ENCODE measurements at regions not wholly inside any gene's neighbourhood (a gene's known extent, or its start where the extent isn't known, plus 50 kb on each side); places are given as distances from the start of the nearest gene placed in this dataset.

- TF ChIP-seq REST (IDR thresholded peaks at IDR 0.05; ENCODE audit: low read depth) (no peak), EGR1 (IDR thresholded peaks at IDR 0.05; ENCODE audit: low read depth) (no peak), EZH2 (IDR thresholded peaks at IDR 0.05) (no peak), RAD21 (IDR thresholded peaks at IDR 0.05; ENCODE audit: low read depth) (no peak)
Observed at GRCh38 chr16:86229283-86229682, 281.0 kb upstream of the FOXF1 start (continued).

- Histone ChIP-seq H3K9ac (ENCODE audit: low read length) (no peak overlapping the region), H2AFZ (ENCODE audit: low read depth, low read length, poor library complexity, severe bottlenecking) (no peak overlapping the region), H3K79me2 (ENCODE audit: insufficient read depth, low read length) (no peaks in the 10 kb centered on the region), H3K4me3 (replicated peaks in 1 of 2; ENCODE audit: low read depth in 1 of 2, low read length in 2 of 2) (no peak overlapping the region), H3K36me3 (ENCODE audit: control insufficient read depth in 1 of 2, insufficient read depth in 2 of 2, low read length in 2 of 2) (no peaks in the 10 kb centered on the region), H3K9me3 (ENCODE audit: control insufficient read depth in 1 of 2, insufficient read depth in 1 of 2, low read depth in 1 of 2, low read length in 2 of 2) (no peaks in the 10 kb centered on the region), H3K27ac (ENCODE audit: low read depth, low read length) (no peak overlapping the region), H3K4me2 (ENCODE audit: low read length) (no peak overlapping the region), H3K9me2 (ENCODE audit: insufficient read depth) (no peaks in the 10 kb centered on the region), H3K4me1 (ENCODE audit: control insufficient read depth in 1 of 2, insufficient read depth in 2 of 2, low read length in 2 of 2) (no peaks in the 10 kb centered on the region), H3K27me3 (ENCODE audit: insufficient read depth, low read length) (peaks cover 31% of the 10 kb centered on the region), H4K20me1 (ENCODE audit: insufficient read depth) (no peaks in the 10 kb centered on the region)
- ChIA-PET POLR2A (no interaction called here), CTCF (no interaction called here), RAD21 (ENCODE audit: low non-redundant PET in 1 of 2, low total read pairs in 2 of 2, uncharacterized antibody in 2 of 2, unreplicated experiment in 2 of 2) (no interaction called here)
- BruUV-seq (replicated peaks), result no TSS peak
- DNase-seq (ENCODE audit: low read depth, low spot score) (no peak), ATAC-seq (no peak)
- intact Hi-C loops (cut with micrococcal nuclease), result no loop called here
- TF ChIP-seq REST (IDR thresholded peaks at IDR 0.05; ENCODE audit: low read depth) (no peak), EZH2 (IDR thresholded peaks at IDR 0.05) (no peak), SRF (IDR thresholded peaks at IDR 0.05; ENCODE audit: low read depth) (no peak), POLR2AphosphoS5 (IDR thresholded peaks at IDR 0.05; ENCODE audit: low read depth, low read length) (no peak), TCF7L2 (IDR thresholded peaks at IDR 0.05; ENCODE audit: borderline replicate concordance, extremely low read depth, insufficient read depth, insufficient read length) (no peak), RAD21 (IDR thresholded peaks at IDR 0.05; ENCODE audit: low read depth) (no peak), ELF1 (IDR thresholded peaks at IDR 0.05; ENCODE audit: borderline replicate concordance, low read depth) (no peak), CTCF (IDR thresholded peaks at IDR 0.05 in 2 of 3, conservative IDR thresholded peaks at IDR 0.05 in 1 of 3; ENCODE audit: borderline replicate concordance in 1 of 3, insufficient read depth in 1 of 3, low read depth in 2 of 3, low read length in 2 of 3) (no peak), MAX (IDR thresholded peaks at IDR 0.05) (no peak), YY1 (IDR thresholded peaks at IDR 0.05; ENCODE audit: extremely low read depth, insufficient replicate concordance, low read depth, low read length) (no peak)
Observed at GRCh38 chr16:86229866-86230656, 280.3 kb upstream of the FOXF1 start.
